Activated T-helper 9 cell treated with anti-CD3 and anti-CD28 coated beads, Interleukin-2, amount 50 U/mL, for 16 hours (primary cell): ENCODE measurements at regions not wholly inside any gene's neighbourhood (a gene's known extent, or its start where the extent isn't known, plus 50 kb on each side); places are given as distances from the start of the nearest gene placed in this dataset.
"Not testable (repeated sequence)": the region's sequence is repeated elsewhere in the genome, so short reads cannot be mapped to it uniquely, and the experiment has no call there.

ENCODE experiments used
- DNase-seq: peaks from one replicate; pipeline ENCODE4 v3.0.0-alpha.2; 2020; ENCODE audit warnings: low read depth

GRCh38 chr15:84547150-84547549 is 53.7 kb upstream of the ZSCAN2 start:
- DNase-seq = not testable (repeated sequence)

GRCh38 chr15:84550503-84550902 is 50.3 kb upstream of the ZSCAN2 start:
- DNase-seq = not testable (repeated sequence)
